ENCODE measurements at regions not wholly inside any gene's neighbourhood (a gene's known extent, or its start where the extent isn't known, plus 50 kb on each side); places are given as distances from the start of the nearest gene placed in this dataset.

DNA sequence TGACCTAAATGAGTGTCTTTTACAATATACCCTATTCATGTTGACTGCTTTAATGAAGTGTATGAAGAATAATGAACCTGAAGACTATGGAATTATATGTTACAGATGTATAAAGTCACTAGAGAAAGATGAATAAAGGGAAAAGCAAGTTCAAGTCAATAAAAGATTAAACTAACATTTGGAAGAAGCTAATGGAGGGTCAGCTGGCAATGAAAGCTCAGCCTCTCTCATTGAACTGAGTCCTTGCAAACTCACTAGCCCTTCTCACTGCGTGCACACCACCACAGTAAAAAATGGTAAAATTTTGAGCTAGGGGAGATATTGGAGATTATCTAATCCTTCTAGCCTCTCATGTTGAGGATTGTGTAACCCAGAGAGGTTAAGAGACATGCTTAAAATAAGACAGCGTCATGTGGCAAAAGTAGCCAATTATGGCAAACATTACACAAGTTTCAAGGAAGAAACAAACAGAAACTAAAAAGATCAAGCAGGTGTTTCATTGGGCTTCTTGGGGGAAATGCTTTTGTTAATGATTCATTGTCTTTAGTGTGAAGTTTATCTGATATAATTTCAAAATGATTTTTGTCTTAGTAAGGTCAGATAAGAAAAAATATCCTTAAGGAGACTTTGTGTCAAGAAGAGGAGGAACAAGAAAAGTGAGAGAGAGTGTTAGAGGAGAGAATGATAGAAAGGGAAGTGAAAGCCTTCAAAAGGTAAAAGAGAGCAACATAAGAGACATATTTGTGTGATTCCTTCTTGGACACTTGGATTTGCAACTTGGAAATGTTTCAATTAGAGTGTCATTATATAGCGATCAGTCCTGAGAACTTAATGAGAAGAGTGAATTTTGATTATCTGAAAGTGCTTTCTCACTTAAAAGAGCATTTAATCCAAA, 893.7 kb upstream of the FAM98A start:
- DNase-seq, result no peak

DNA sequence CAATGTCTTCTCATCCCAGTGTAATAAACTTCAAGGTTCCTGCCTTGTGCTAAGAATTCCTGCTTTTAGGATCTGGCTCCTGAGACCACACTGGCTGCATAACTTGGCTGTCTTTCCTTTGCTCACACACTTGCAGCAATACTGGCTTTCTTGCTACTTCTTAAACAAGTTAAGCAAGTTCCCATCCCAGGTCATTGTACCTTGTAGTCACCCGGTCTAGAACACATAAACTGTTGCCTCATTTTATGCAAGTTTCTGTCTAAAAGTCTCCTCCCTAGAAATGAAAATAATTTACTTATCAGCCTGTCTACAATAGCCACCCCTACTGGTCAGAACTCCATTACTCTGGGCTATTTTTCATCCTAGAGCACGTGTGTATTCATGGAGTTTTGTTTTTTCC, 887.9 kb upstream of the FAM98A start:
- DNase-seq, result no peak

DNA sequence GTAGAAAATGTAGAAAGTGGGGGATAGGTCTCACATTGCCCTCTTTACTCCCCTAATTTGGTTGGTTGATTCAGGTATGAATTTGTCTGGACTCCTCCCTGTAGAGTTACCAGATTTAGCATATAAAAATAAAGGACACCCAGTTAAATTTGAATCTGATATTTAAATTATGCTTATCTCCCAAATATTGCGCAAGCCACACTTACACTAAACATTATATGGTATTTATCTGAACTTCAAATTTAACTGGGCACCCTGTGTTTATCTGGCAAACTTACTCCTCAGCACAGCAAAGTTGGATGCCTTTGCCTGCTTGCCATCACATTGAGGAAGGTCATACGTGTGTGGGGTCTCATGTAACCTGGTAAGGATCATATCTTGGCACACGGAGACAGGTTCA, 882.4 kb upstream of the FAM98A start:
- no peak for DNase-seq

DNA sequence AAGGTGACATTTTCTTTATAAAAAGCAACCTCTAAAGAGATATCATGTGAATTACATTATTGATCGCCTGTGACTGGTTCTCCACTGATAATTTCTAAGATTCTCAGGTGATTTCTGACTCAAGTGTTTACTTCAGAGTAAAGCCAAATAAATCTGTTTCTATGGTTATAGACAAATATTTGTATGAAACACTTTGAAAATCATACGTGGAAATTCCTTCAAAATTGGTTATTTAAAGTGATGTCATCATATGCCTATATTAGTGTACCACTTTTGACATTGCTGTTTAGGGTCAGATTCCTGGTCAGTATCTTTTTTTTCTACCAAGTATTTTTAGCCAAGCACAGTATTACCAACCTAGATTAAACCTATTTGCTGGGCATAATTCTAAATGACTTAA, 881.3 kb upstream of the FAM98A start:
- DNase-seq, result no peak

DNA sequence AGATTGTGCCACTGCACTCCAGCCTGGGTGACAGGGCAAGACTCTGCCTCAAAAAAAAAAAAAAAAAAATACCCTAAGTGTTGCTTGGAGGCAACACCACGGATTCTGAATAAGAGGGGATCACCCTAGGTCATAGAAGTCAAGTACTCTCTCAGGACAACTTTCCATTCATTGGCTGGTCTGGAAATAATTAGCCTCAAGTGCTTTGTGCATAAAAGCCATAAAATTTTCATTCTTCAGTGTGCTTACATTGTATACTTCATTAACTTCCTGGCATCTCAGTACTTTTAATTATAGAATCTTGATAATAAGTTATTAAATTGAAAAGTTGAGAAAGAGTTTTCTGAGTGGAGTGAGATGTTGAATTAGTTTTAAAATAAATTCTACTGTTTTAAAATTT, 876.1 kb upstream of the FAM98A start:
- no peak for DNase-seq

DNA sequence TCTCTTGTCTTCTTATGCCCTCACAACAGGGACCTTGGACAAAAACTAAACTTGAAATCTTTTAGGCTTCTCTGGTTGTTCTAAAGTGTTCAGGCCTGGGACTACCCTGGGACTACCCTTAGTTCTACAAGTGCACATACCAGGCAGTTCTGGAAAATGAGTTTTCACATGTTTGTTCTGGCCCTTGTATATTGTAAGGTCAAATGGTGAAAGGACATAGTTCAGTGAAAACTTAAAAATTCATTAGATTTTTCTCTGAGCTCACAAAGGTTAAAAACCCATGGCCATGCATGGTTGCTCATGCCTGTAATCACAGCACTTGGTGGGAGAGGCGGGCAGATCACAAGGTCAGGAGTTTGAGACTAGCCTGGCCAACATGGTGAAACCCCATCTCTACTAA, 875.5 kb upstream of the FAM98A start:
- no peak for DNase-seq

DNA sequence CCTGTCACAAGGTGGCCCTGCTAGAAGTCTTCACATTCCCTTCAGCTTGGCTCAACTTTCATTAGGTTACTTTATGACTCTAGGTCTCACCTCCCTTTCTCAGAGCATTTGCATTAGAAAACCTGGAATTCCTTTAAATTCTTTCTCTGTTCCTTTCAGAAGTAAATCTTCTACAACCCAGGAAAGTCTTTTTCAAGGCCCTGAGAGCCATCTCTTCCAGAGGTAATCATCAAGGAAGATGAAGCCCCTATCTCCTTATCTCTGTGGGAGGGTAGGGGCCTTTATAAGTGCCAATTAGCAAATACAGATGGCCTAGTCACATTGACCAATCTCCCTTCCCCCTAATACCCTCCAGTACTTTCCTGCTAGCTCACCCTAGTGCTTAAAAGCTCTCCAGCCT, 848.0 kb upstream of the FAM98A start:
- no peak for DNase-seq

DNA sequence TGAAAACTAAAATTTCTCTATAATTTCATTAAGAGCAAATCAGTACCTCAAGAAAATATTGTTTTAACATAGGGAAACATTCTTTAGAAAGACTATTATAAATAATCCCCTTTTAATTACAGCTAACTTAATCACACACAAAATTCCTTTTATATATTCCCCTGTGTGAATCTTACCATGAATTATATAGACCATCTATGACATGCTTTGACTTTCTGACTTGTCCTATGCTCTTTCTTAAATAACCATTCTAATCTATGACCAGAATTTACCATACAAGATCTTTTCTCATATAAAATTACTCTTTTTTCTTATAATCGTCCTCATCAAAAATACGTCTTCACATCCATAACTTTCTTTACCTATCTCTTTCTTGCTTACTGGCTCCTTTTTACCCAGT, 824.2 kb upstream of the FAM98A start:
- DNase-seq, result no peak

DNA sequence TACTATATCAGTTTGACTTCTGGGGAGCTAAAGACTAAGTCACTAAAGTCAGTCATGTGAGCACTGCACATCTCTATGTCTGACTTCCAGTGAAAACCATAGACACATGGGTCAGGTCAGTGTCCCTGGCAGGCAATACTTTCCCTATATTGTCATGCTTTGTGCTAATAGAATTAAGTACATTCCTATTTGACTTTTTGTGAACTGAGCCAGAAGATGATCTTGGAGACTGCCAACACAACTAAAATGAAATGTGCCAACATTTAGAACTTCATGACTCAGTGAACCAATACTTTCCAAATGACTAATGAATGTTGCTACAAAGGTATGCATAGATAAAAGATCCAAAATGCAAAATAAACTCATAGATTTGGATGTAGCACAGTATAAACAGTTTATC, 820.8 kb upstream of the FAM98A start:
- DNase-seq, result no peak

DNA sequence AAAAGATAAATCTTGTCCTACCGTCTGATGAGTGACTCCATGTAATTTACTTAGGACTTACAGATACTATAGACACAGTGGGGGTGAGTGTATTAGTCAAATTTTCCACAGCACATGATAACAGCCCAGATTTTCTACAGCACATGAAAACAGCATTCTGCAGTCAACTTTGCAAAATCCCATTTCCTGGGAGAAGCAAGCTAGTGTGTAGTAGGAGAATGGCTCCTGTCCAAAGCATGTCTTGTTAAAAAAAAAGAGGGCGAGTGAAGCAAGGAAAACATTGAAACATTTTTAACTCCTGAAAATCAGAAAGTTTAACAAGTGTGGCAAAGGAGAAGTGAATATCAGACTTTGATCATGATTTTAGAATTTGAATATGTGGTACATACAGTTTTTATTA, 817.8 kb upstream of the FAM98A start:
- no peak for DNase-seq

DNA sequence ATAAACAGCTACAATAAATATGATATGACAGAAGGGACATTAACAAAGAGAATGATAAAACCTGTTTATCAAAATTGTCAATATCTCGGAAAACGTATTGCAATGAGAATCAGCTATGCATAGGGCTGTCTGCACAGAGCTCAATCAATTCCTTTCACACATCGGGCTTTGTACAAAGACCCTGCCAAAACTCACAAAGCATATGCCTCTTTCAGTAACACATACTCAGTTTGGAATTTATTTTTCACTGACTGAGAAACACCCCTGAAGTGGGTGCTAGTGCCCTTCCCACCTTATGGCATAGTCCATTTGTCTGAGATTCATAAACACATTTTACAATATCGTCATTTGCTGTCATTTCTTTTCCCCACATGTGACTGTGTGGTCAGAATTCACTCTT, 815.8 kb upstream of the FAM98A start:
- DNase-seq, result no peak

DNA sequence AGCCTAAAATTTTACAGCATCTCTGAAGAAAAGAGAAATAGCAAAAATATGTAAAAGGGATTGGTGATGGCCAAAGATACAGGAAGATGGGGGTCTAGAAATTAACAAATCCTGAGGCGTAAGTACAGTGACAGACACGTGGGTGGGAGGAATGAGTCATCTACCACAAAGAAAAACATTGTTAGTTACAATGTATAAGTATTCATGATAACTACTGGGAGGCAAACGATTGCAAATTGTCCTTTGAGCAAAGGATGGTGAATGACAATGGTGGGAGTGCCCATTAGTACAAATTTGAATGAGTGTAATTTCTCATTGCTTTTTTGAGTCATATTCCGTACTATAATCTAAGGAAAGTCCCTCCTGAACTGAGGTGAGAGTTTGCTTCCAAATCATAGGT, 809.0 kb upstream of the FAM98A start:
- no peak for DNase-seq

DNA sequence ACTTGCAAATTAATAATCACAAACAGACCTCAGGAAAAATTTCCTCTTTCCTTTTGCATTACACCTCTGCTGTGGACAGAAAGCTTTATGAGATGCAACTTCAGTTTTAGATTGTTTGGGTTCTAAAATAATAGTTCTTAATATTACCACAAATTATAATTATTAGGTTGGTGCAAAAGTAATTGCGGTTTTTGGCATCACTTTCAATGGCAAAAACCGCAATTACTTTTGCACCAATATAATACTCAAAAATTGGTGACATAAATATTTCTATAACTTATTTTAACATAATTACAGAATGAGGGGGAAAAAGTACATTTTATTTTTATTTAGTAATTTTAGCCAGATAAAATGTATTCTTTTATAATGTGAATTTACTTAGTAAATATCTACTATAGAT, 804.4 kb upstream of the FAM98A start:
- no peak for DNase-seq

DNA sequence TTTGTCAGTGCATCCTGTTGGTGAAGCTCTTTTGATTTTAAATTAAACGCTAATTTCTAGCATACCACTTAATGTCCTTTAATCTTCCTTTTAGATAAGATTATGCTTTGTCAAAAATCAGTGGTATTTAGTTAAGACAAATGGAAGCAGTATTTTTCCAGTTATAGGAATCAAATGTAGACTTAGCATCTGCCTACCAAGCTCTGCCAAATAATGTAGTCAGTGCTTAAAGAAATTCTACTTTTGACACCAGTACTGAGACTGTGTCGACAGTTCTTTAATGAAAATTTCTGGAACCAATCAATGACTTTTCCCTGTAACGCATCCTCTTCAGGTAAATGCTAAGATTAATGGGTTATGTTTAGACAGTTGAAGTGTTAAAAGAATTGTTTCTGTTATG, 803.3 kb upstream of the FAM98A start:
- DNase-seq, result no peak

DNA sequence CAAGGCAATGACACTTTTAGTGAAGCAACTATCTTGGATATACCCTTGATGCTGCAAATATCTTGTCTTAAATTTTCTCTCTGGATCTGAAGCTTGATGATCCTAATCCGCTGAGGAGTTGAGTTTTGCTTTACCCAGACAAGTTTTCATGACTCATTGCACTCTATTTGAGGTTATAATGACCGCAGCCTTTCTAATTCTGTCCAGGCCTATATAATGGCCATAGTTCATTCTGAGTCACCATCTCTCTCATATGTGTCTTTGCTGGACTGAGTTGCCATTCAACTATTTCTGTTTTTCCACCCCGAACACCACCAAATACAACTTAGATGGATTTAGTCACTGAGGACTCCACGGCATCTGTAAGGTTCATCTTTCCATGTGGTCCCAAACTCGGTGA, 802.1 kb upstream of the FAM98A start:
- DNase-seq, result no peak

DNA sequence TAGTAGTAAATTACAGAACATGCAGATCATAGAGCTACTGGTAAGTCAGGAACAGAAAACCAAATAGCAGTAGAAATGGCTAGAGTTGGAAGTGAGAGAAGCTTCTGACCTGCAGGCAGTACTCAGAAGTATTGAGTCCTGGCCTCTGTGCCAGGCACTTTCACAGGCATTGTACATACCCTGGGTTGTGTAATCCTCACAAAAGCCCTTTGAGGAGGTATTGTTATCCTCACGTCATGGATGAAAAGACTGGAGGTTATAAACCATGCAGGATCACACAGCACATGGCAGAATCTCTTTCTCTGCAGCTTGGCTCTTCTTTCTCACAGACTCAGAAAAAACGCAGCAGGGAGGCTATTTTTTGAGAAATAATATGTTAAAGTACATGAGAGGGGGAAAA, 789.3 kb upstream of the FAM98A start:
- no peak for DNase-seq

DNA sequence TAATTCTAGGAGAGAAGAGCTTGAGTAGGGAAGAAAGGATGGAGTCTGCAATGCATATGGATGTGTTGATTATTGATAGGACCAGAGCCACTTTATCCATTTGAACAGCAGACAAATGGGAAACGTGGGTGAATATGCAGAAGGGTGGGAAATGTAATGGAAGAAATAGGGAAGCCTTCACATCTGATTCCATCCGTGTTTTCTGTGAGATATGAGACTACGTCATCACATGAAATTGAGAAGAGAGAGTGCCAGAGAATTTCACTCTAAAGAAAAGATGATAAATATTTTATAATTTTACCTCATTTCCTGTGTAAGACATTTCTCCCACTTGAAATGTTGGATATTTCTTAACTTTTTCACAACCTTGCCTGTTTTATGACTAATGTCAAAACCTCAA, 788.4 kb upstream of the FAM98A start:
- no peak for DNase-seq

DNA sequence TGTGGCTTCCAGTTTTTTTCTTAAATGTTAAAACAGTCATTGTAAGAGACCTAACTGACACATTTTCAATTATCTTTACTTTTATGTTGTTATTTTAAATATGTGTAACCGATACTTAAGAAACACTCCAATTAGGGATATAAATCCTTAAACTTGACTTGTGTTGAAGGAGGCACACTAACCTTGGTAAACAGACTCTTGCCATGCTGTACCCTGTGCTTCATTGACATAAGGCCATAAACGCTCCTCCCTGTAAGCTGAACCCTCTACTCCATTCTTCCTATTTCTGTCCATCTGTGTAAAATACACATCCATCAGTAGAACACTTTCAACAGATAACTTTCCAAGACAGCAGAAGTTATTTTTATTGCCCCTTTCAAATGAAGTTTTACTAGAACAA, 780.5 kb upstream of the FAM98A start:
- DNase-seq, result no peak

DNA sequence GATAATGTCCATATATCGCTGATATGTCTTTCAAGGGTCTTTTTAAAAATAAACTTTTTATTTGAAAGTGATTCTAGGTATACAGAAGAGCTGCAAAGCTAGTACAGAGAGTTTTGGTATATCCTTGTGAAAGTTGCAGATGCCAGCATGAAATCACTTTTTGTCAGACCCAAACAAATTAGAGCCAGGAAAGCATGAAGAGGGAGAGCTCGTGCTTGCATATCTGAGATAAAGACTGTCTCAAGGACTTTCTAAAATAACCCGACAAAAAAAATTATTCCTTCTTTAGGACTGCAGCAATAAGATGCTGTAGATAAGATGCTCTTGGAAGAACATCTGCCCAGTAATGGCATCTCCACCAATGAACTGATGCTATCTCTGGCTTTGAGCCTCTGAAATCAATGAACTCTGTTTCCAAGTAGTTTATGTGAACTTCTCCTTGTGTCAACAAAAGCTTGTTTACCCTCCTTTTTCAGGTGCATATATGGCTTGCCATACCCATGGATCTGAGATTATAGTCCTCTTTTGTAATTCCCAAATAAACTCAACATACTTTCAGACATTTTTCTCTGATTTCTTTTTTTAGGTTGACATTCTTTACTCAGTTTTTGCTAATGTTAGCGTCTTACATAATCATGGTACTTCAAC, 774.6 kb upstream of the FAM98A start:
- no peak for DNase-seq

DNA sequence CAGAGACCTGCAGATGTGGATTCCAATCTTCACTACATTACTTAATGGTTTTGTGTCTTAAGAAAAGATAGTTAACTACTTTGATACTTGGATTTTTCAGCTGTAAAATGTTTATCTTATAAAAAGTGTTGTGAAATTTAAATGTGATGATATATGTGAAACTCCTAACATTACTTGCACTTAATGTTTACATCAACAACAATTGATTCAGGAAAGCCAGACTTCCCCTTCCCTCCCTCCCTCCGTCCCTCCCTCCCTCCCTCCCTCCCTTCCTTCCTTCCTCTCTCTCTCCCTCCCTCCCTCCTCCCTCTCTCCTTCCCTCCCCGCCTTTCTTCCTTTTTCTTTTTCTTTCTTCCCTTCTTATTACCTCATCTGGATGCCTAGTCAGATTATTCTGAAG, 773.9 kb upstream of the FAM98A start:
- DNase-seq, result no peak

DNA sequence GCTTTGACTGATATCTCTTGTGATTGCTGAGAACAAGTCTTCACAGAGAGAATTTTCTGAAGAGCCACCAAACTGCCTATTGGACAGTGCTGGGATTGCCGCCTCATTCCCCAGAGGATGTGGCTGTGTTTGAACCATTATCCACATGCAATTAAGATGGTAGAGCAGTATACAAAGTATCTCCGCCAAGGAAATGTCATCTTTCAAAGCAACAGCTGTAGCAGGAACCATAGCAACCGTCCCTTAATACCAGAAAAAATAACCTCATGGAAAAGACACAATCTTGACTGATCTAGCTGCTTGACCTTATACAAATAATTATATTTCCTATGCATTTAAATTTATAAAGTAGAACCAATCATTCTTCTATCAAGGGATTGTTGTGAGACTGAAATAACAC, 772.6 kb upstream of the FAM98A start:
- no peak for DNase-seq

DNA sequence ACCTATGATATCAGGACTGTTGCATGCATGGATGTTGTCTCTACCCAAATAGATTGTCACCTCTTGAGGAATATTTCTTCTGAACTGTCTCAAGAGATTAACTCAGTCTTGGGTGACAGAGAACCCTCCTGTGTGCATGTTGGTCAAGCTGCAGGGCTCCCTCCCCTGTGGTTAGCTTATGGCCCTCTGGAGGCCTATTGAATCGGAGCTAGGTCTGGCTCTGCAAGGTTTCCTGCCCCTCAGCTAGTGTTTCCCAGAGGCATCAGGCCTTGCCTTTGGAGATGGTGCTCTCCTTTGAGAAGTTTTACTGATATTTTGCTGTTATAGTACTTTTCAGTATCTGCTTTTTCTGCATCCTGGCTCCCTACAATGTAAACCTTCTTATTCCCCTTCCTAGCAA, 769.2 kb upstream of the FAM98A start:
- no peak for DNase-seq

DNA sequence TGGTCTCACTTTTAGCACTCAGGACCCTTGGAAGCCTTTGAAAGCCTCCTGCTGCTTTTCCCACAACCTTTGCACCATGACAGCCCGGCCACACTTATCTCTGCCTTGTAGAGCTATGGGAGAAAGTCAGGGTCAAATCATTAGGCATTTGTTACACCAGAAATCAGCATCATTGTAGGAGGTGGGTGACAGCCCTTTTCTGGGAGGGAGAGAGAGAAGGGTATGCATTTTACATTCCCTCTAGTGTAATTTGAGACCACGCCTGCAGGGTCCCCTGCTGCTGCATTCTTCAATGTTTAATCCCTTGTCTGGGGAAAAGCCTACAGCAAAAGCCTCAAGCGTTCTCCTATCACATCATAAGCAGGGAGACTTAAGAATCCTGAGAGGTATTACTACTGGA, 766.8 kb upstream of the FAM98A start:
- no peak for DNase-seq

DNA sequence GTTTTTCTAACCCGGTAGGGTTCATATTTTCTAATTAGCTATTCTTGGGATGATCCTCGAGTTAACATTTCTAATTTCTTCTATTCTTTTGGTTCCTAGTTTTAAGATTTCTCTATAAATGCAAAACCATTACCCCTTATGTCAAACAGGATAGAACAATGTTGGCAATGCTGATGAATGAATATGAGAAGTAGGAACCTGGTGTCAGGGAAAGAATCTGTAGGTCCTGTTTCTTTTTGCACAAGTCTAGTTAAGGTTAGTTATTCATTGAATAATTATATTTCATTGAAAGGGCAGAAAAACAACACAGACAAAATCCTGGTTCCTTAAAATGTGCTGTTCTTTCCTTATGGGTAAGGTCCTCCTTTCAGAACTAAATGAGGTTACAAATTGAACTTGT, 766.4 kb upstream of the FAM98A start:
- DNase-seq, result no peak
